OCI-LY3 (cell line): ENCODE measurements at regions not wholly inside any gene's neighbourhood (a gene's known extent, or its start where the extent isn't known, plus 50 kb on each side); places are given as distances from the start of the nearest gene placed in this dataset.

ENCODE experiments used
- H2AFZ ChIP-seq: fragments of 200-600, 300-600 bp; shearing (Covaris generic); 2 replicates; pipeline ENCODE4 v1.6.0; 2014; ENCODE audit warnings: antibody characterized with exemption, low read depth, low read length
- H3K27ac ChIP-seq: fragments of 200-600, 300-600 bp; sonication (generic); 2 replicates; pipeline ENCODE4 v1.5.1; 2014; ENCODE audit warnings: mild to moderate bottlenecking, low read length, moderate library complexity, mixed read lengths
- H3K27me3 ChIP-seq: fragments of 200-600, 300-600 bp; sonication (generic); 2 replicates; pipeline ENCODE4 v1.6.1; 2014; ENCODE audit warnings: low read depth, low read length, mixed read lengths
- H3K36me3 ChIP-seq: fragments of 200-600, 300-600 bp; sonication (generic); replicated peaks from 2 replicates; pipeline ENCODE3; 2014; ENCODE audit warnings: low read depth, low read length, mixed read lengths
- H3K4me1 ChIP-seq: fragments of 300-600, 200-600 bp; sonication (generic); 2 replicates; pipeline ENCODE4 v1.6.1; 2014; ENCODE audit warnings: low read length, mixed read lengths
- H3K4me2 ChIP-seq: fragments of 200-600, 300-600 bp; sonication (generic); 2 replicates; pipeline ENCODE4 v1.6.1; 2014; ENCODE audit warnings: low read length, mixed read lengths
- H3K4me3 ChIP-seq: fragments of 300-600, 200-600 bp; sonication (generic); 2 replicates; pipeline ENCODE4 v1.5.1; 2014; ENCODE audit warnings: antibody characterized with exemption, mild to moderate bottlenecking, low read length, moderate library complexity
- H3K79me2 ChIP-seq: fragments of 300-600, 200-600 bp; shearing (Covaris generic); 2 replicates; pipeline ENCODE4 v1.6.1; 2014; ENCODE audit warnings: mild to moderate bottlenecking, low read length, mixed read lengths
- H3K9ac ChIP-seq: fragments of 300-600, 200-600 bp; shearing (Covaris generic); 2 replicates; pipeline ENCODE4 v1.6.0; 2014; ENCODE audit warnings: mild to moderate bottlenecking, low read length, moderate library complexity
- H3K9me3 ChIP-seq: fragments of 200-600, 300-600 bp; shearing (Covaris generic); 2 replicates; pipeline ENCODE4 v1.6.1; 2014; ENCODE audit warnings: low read length, mixed read lengths; ENCODE audit not compliant: insufficient read depth
- H4K20me1 ChIP-seq: fragments of 200-600, 300-600 bp; sonication (generic); 2 replicates; pipeline ENCODE4 v1.6.1; 2016; ENCODE audit warnings: low read length, mixed read lengths; ENCODE audit not compliant: insufficient read depth
- CTCF ChIP-seq: fragments of 200-600, 300-600 bp; sonication (generic); IDR thresholded peaks from 2 replicates; pipeline ENCODE4 v1.5.1; 2014; ENCODE audit warnings: antibody characterized with exemption, low read length, low read depth
- EZH2phosphoT487 ChIP-seq: fragments of 200-600 bp; shearing (Covaris generic); IDR thresholded peaks from 2 replicates; pipeline ENCODE4 v1.6.1; 2018; ENCODE audit warnings: antibody characterized with exemption, mixed run types, low read depth

- Histone ChIP-seq H3K36me3 (no peaks in the 10 kb centered on the region), H3K9me3 (0 out of 2 replicates have a peak, but pooled peaks cover 4% of the 10 kb centered on the region), H3K4me2 (peak overlapping the region; percentile 13), H3K79me2 (no peaks in the 10 kb centered on the region), H4K20me1 (no peaks in the 10 kb centered on the region), H3K4me3 (no peak overlapping the region), H3K27me3 (no peaks in the 10 kb centered on the region), H3K27ac (no peak overlapping the region), H2AFZ (peak overlapping the region; percentile 47), H3K4me1 (peaks cover 17% of the 10 kb centered on the region), H3K9ac (no peak overlapping the region; the same call in 1 of the 2 replicates)
- no peak for TF ChIP-seq EZH2phosphoT487
- TF ChIP-seq CTCF: no peak
These were observed 136.4 kb upstream of the CELF4 start for GRCh38 chr18:37701967-37702366.

DNA sequence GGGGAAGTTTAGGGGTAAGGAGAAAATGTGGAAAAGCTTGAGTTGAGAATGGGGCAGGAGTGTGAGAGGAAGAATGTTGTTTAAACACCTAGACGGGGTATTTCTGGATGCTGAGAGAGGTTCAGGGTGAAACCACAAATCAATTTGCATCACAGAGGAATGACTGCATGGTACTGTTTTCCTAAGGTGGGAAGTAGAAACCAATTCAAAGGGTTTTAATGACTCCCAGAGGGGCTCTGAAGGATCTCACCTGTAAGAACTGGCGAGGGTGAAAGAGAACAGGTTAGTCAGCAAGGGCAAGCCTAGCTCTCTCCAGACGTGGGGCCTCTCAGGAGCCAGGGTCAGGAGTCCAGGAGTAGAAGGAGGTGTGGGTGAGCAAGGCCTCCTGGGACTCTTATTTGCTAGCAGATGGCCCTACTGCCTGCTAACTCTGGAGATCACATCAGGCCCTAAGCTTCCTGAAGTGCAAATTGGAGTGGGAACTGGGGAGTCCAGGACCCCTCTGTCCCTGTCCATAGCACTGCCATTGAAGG is 133.0 kb upstream of the CELF4 start:
- no peak overlapping the region for H3K27ac ChIP-seq
- H3K4me1 ChIP-seq: peaks cover 26% of the 10 kb centered on the region
- H3K4me2 ChIP-seq: no peak overlapping the region
- no peak for TF ChIP-seq EZH2phosphoT487
- TF ChIP-seq CTCF: no peak
- H3K79me2 ChIP-seq: no peaks in the 10 kb centered on the region
- no peak overlapping the region for H3K9ac ChIP-seq
- no peak overlapping the region for H3K4me3 ChIP-seq
- no peaks in the 10 kb centered on the region for H4K20me1 ChIP-seq
- H2AFZ ChIP-seq: no peak overlapping the region
- no peaks in the 10 kb centered on the region for H3K27me3 ChIP-seq
- H3K9me3 ChIP-seq: peaks cover 8% of the 10 kb centered on the region
- peaks cover 8% of the 10 kb centered on the region for H3K36me3 ChIP-seq

- H4K20me1 ChIP-seq: no peaks in the 10 kb centered on the region
- peak overlapping the region; percentile 42 for H3K27ac ChIP-seq
- H3K9me3 ChIP-seq: peaks cover 5% of the 10 kb centered on the region
- peaks cover 10% of the 10 kb centered on the region for H3K4me1 ChIP-seq
- TF ChIP-seq CTCF: no peak
- TF ChIP-seq EZH2phosphoT487: no peak
- no peak overlapping the region for H3K9ac ChIP-seq
- no peak overlapping the region; the same call in 1 of the 2 replicates for H2AFZ ChIP-seq
- H3K79me2 ChIP-seq: no peaks in the 10 kb centered on the region
- peaks cover 10% of the 10 kb centered on the region for H3K36me3 ChIP-seq
- H3K27me3 ChIP-seq: no peaks in the 10 kb centered on the region
- H3K4me2 ChIP-seq: no peak overlapping the region
- H3K4me3 ChIP-seq: no peak overlapping the region
These were observed 128.9 kb upstream of the CELF4 start for GRCh38 chr18:37694516-37694915.

- no peak overlapping the region for H3K27ac ChIP-seq
- H3K4me3 ChIP-seq: no peak overlapping the region
These were observed 125.6 kb upstream of the CELF4 start for GRCh38 chr18:37691162-37691561.

More at GRCh38 chr18:37691162-37691561, 125.6 kb upstream of the CELF4 start:
- Histone ChIP-seq H3K79me2 (no peaks in the 10 kb centered on the region), H3K9me3 (peaks cover 5% of the 10 kb centered on the region), H3K9ac (no peak overlapping the region), H3K27me3 (no peaks in the 10 kb centered on the region), H3K4me1 (peaks cover 10% of the 10 kb centered on the region), H3K4me2 (no peak overlapping the region), H3K36me3 (peaks cover 10% of the 10 kb centered on the region), H2AFZ (no peak overlapping the region), H4K20me1 (no peaks in the 10 kb centered on the region)
- no peak for TF ChIP-seq CTCF
- TF ChIP-seq EZH2phosphoT487: no peak
